Caco-2 (cell line): ENCODE measurements at regions not wholly inside any gene's neighbourhood (a gene's known extent, or its start where the extent isn't known, plus 50 kb on each side); places are given as distances from the start of the nearest gene placed in this dataset.
A peak's percentile ranks its signal among the peaks of the same experiment; 100 is the strongest.

Experiments
- BruUV-seq: library from RNA; stranded (reverse); fragments of 400-500 nt; replicated peaks from 2 replicates; lab custom pipeline; 2021; lab: Mats Ljungman, UMichigan
- CTCF ChIA-PET: fragments of 300-600 bp; sonication (Branson Sonifier 250); formaldehyde crosslinking; loops from one replicate; lab custom pipeline; 2022; ENCODE audit warnings: antibody characterized with exemption; lab: Charles Lee
- POLR2A ChIA-PET: fragments of 300-600 bp; sonication (Branson Sonifier 250); formaldehyde crosslinking; loops from one replicate; lab custom pipeline; 2022; ENCODE audit warnings: antibody characterized with exemption; lab: Charles Lee
- DNase-seq, 2 experiments: peaks; one replicate each; pipeline versions ENCODE4 v3.0.0 to v3.0.0-alpha.2; 2020 to 2022
- H3K27me3 ChIP-seq: replicated peaks from 2 replicates; pipeline ENCODE4 v1.6.0; 2011; ENCODE audit warnings: low read length; ENCODE audit not compliant: control insufficient read depth, insufficient read depth
- H3K36me3 ChIP-seq: 2 replicates; pipeline ENCODE4 v1.5.1; 2011; ENCODE audit warnings: low read length; ENCODE audit not compliant: control insufficient read depth, insufficient read depth
- H3K4me1 ChIP-seq: fragments of 250-450 bp; sonication (Bioruptor Pico); 2 replicates; pipeline ENCODE4 v1.5.1; 2020; ENCODE audit warnings: mild to moderate bottlenecking
- H3K4me3 ChIP-seq: 2 replicates; pipeline ENCODE4 v1.5.1; 2011; ENCODE audit warnings: low read depth, mild to moderate bottlenecking, control low read depth, low read length
- H3K9me3 ChIP-seq: fragments of 250-450 bp; sonication (Bioruptor Pico); 2 replicates; pipeline ENCODE4 v1.5.1; 2020; ENCODE audit warnings: mild to moderate bottlenecking, moderate library complexity
- H3K27ac Mint-ChIP-seq: one replicate; pipeline ENCODE4 v1.8.0; 2022; ENCODE audit warnings: mixed read lengths; ENCODE audit not compliant: unreplicated experiment
- H3K27me3 Mint-ChIP-seq: one replicate; pipeline ENCODE4 v1.8.0; 2022; ENCODE audit warnings: mixed read lengths; ENCODE audit not compliant: insufficient read depth, unreplicated experiment
- H3K36me3 Mint-ChIP-seq: one replicate; pipeline ENCODE4 v1.8.0; 2022; ENCODE audit warnings: mild to moderate bottlenecking, mixed read lengths; ENCODE audit not compliant: insufficient read depth, unreplicated experiment
- H3K4me1 Mint-ChIP-seq: one replicate; pipeline ENCODE4 v1.8.0; 2022; ENCODE audit warnings: low read depth, mixed read lengths; ENCODE audit not compliant: unreplicated experiment
- H3K4me3 Mint-ChIP-seq: one replicate; pipeline ENCODE4 v1.8.0; 2022; ENCODE audit warnings: mild to moderate bottlenecking, moderate library complexity, mixed read lengths; ENCODE audit not compliant: unreplicated experiment
- H3K9me3 Mint-ChIP-seq: one replicate; pipeline ENCODE4 v1.8.0; 2022; ENCODE audit warnings: mixed read lengths; ENCODE audit not compliant: unreplicated experiment
- intact Hi-C: fragments of 100-400 bp; cut with micrococcal nuclease; formaldehyde crosslinking; loops from one replicate; pipeline ENCODE4 v1.10.0; 2022; ENCODE audit not compliant: unreplicated experiment
- TF ChIP-seq, protein P1 (sequence below), 2 experiments: fragments of 200-600 bp in 1 of 2; IDR thresholded peaks; 1 replicate in 1 of 2; 2 replicates in 1 of 2; pipeline versions ENCODE4 v1.5.1 to v1.8.0; 2011 to 2022; ENCODE audit warnings: antibody characterized with exemption in 1 of 2, control low read depth in 1 of 2, inconsistent platforms in 1 of 2, low read depth in 1 of 2, low read length in 1 of 2, mild to moderate bottlenecking in 1 of 2, moderate library complexity in 1 of 2; ENCODE audit not compliant: insufficient read depth in 1 of 2, severe bottlenecking in 1 of 2, unreplicated experiment in 1 of 2

DNA sequence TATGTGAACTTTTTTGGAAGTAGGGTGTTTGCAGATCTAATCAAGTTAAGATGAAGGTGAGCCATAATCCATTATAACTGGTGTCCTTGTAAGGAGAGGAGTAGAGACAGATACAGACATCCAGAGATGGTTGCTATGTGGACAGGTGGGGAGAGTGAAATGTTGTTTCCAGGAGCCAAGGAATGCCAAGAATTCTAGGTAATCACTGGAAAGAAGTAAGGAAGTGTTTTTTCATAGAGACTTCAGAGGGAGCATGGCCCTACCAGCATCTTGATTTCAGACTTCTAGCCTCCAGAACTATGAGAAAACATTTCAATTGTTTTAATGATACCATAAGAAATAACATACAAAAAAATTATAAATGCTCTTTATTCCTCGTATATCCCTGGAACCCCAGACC lies 320.5 kb upstream of the ANO3 start:
- intact Hi-C loops, result no loop called here
- H3K27me3 ChIP-seq, result no peaks in the 10 kb centered on the region
- Mint-ChIP-seq H3K4me1 (peaks cover 6% of the 10 kb centered on the region), H3K27ac (no peak overlapping the region), H3K9me3 (no peaks in the 10 kb centered on the region), H3K36me3 (no peaks in the 10 kb centered on the region), H3K4me3 (no peak overlapping the region), H3K27me3 (no peaks in the 10 kb centered on the region)
- TF ChIP-seq, protein P1, sequence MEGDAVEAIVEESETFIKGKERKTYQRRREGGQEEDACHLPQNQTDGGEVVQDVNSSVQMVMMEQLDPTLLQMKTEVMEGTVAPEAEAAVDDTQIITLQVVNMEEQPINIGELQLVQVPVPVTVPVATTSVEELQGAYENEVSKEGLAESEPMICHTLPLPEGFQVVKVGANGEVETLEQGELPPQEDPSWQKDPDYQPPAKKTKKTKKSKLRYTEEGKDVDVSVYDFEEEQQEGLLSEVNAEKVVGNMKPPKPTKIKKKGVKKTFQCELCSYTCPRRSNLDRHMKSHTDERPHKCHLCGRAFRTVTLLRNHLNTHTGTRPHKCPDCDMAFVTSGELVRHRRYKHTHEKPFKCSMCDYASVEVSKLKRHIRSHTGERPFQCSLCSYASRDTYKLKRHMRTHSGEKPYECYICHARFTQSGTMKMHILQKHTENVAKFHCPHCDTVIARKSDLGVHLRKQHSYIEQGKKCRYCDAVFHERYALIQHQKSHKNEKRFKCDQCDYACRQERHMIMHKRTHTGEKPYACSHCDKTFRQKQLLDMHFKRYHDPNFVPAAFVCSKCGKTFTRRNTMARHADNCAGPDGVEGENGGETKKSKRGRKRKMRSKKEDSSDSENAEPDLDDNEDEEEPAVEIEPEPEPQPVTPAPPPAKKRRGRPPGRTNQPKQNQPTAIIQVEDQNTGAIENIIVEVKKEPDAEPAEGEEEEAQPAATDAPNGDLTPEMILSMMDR (IDR thresholded peaks at IDR 0.05; ENCODE audit: insufficient read depth in 1 of 2, low read depth in 1 of 2, low read length in 1 of 2, severe bottlenecking in 1 of 2, unreplicated experiment in 1 of 2), result no peak
- ChIA-PET CTCF (no interaction called here), POLR2A (no interaction called here)
- no peak overlapping the region for H3K4me3 ChIP-seq
- H3K36me3 ChIP-seq, result no peaks in the 10 kb centered on the region
- peak in 1 of 2 experiments; percentile 6 for DNase-seq
- H3K9me3 ChIP-seq, result no peaks in the 10 kb centered on the region
- H3K4me1 ChIP-seq, result no peaks in the 10 kb centered on the region
- no TSS peak for BruUV-seq

DNA sequence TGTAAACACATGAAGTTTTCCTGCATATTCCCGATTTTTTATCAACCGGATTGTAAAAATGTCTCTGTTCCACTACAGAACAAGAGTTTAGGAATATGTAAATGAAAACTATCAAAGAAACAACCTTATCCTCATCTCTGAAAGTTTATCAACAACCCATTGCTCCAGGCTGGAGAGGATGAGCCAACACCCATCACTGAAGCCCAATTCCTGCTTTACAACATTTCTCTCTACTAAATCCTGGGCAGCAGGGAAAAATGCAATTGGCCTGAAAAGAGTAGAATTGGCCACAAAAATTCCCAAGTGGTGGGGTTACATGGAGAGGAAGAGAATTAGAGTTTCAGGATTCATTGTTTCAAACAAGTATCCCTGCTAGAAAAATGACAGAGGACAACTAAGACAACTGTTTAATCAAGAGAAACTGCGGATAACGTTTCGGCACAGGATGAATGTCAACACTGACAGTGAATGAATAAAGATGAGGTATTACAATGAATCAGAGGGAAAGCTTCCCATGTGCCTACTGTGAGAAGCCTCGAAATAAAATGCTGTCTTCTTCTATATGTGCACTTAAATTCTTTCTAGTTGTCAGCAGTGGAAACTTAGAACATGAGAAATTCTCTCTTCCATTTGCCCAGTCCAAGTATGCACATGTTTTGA lies 317.3 kb upstream of the ANO3 start:
- Mint-ChIP-seq H3K4me1 (peaks cover 6% of the 10 kb centered on the region), H3K36me3 (no peaks in the 10 kb centered on the region), H3K27ac (no peak overlapping the region), H3K4me3 (no peak overlapping the region), H3K27me3 (no peaks in the 10 kb centered on the region), H3K9me3 (no peaks in the 10 kb centered on the region)
- no peaks in the 10 kb centered on the region for H3K27me3 ChIP-seq
- H3K36me3 ChIP-seq, result no peaks in the 10 kb centered on the region
- BruUV-seq, result no TSS peak
- CTCF ChIA-PET, result no interaction called here
- H3K4me3 ChIP-seq, result no peak overlapping the region
- no peak for DNase-seq
- H3K4me1 ChIP-seq, result no peaks in the 10 kb centered on the region
- intact Hi-C loops, result loop anchor here (1.0 kb wide), 1 partner anchor 45 kb away; no protein-coding TSS in a partner anchor
- H3K9me3 ChIP-seq, result no peaks in the 10 kb centered on the region
- TF ChIP-seq, protein P1 (IDR thresholded peaks at IDR 0.05; ENCODE audit: insufficient read depth in 1 of 2, low read depth in 1 of 2, low read length in 1 of 2, severe bottlenecking in 1 of 2, unreplicated experiment in 1 of 2), result no peak
- POLR2A ChIA-PET, result no interaction called here

DNA sequence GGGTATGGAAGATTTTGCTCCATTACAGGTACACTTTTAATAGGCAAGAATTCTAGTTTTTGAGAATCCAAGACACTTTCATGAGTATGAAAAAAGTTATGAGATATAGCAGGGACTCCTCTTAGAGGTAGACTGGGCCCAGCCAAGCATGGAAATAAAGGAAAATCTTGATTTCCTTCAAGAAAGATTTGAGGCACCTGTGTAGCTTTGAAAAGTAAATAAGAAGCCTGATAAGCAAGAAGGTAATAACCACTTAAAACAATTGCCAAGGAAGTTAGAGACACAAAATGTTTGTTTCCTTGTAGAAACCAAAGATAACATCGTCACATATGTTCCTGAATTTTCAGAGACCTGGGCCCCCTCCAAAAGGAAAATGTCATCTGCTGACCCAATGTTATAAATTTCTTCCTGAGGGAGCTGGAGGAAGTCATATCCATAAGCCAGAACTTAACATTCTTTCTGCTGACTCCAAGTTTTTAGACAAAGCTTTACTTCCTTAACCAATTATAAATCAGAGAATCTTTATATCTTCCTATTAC lies 314.5 kb upstream of the ANO3 start:
- no peaks in the 10 kb centered on the region for H3K27me3 ChIP-seq
- no peaks in the 10 kb centered on the region for H3K4me1 ChIP-seq
- no peak overlapping the region for H3K4me3 ChIP-seq
- TF ChIP-seq, protein P1 (IDR thresholded peaks at IDR 0.05; ENCODE audit: insufficient read depth in 1 of 2, low read depth in 1 of 2, low read length in 1 of 2, severe bottlenecking in 1 of 2, unreplicated experiment in 1 of 2), result no peak
- no peaks in the 10 kb centered on the region for H3K36me3 ChIP-seq
- ChIA-PET POLR2A (no interaction called here), CTCF (no interaction called here)
- no peak for DNase-seq
- BruUV-seq, result no TSS peak
- no peak overlapping the region for H3K4me3 Mint-ChIP-seq
- H3K36me3 Mint-ChIP-seq, result no peaks in the 10 kb centered on the region
- intact Hi-C loops, result no loop called here
- no peaks in the 10 kb centered on the region for H3K9me3 Mint-ChIP-seq
- H3K4me1 Mint-ChIP-seq, result no peaks in the 10 kb centered on the region
- no peak overlapping the region for H3K27ac Mint-ChIP-seq
- H3K27me3 Mint-ChIP-seq, result peaks cover 2% of the 10 kb centered on the region
- no peaks in the 10 kb centered on the region for H3K9me3 ChIP-seq
